Aorta (tissue), 5 donors: ENCODE measurements at regions not wholly inside any gene's neighbourhood (a gene's known extent, or its start where the extent isn't known, plus 50 kb on each side); places are given as distances from the start of the nearest gene placed in this dataset.

Source experiments
- ATAC-seq: fragments of 200-7000 bp; cut with Tn5 transposase; one replicate; pipeline ENCODE4 v1.9.1; 2022; ENCODE audit warnings: moderate library complexity; ENCODE audit not compliant: low FRiP score
- DNase-seq, 2 donors: peaks; one replicate each; pipeline ENCODE4 v3.0.0-alpha.2; 2020
- H3K27ac ChIP-seq, 2 donors: one replicate each; pipeline ENCODE4 v1.5.1; 2013; ENCODE audit warnings: low read length in 2 of 2, mild to moderate bottlenecking in 2 of 2, moderate library complexity in 2 of 2, control low read depth in 1 of 2, inconsistent platforms in 1 of 2, low read depth in 1 of 2
- H3K27me3 ChIP-seq, 2 donors: one replicate each; pipeline ENCODE4 v1.6.1; 2013; ENCODE audit warnings: control low read depth in 1 of 2, low read length in 1 of 2, mild to moderate bottlenecking in 1 of 2, moderate library complexity in 1 of 2; ENCODE audit not compliant: insufficient read depth in 2 of 2, control insufficient read depth in 1 of 2
- H3K36me3 ChIP-seq, 2 donors: one replicate each; pipeline ENCODE4 v1.6.1; 2013; ENCODE audit warnings: control low read depth in 1 of 2, low read length in 1 of 2, mild to moderate bottlenecking in 1 of 2; ENCODE audit not compliant: insufficient read depth in 2 of 2, control insufficient read depth in 1 of 2
- H3K4me1 ChIP-seq, 2 donors: one replicate each; pipeline ENCODE4 v1.6.1; 2013; ENCODE audit warnings: low read length in 2 of 2, control low read depth in 1 of 2, mild to moderate bottlenecking in 1 of 2, moderate library complexity in 1 of 2; ENCODE audit not compliant: insufficient read depth in 2 of 2, control insufficient read depth in 1 of 2
- H3K4me3 ChIP-seq, 2 donors: one replicate each; pipeline ENCODE4 v1.5.1; 2013; ENCODE audit warnings: low read length in 2 of 2, control low read depth in 1 of 2, mild to moderate bottlenecking in 1 of 2
- H3K9me3 ChIP-seq: one replicate; pipeline ENCODE4 v1.6.1; 2013; ENCODE audit warnings: mild to moderate bottlenecking, low read length; ENCODE audit not compliant: control insufficient read depth
- WGBS, 2 donors: extraction: QIAGEN DNeasy Blood & Tissue Kit; methylation state at CpG; one replicate each; pipeline ENCODE4 v1.1.7; 2013; 5-methylcytosine and 5-hydroxymethylcytosine counted together
- intact Hi-C, 2 donors: fragments of 100-400 bp; cut with DNase I; formaldehyde crosslinking; loops; one replicate each; pipeline versions ENCODE4 v1.14.2 to v1.15.0; 2022
- donor health status: healthy with polysubstance abuse.
- donor health status: Bipolar disorder and iron deficiency.
- donor health status: DM: no; HTN: no; CAD: no.
- donor health status: DM: no; HTN: no; CAD: no.
- donor health status: DM: yes; HTN: yes; CAD: no.

DNA sequence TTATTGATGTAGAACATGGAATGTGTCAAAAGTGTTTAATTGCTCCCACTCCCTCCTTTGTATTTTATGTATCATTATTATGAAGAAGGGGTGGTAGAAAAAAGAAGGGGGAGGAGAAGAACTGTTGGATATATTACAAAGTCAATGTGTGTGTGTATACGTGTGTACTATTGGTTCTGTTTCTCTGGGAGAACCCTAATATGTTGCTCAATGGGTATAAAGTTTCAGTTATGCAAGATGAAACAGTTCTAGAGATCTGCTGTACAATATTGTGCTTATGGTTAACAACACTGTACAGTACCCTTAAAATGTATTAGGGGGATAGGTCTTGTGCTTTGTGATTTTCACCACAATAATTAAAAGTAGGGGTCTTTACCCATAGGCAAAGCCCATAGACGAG is 58.1 kb upstream of the ZC3H15 start:
- Histone ChIP-seq H3K4me3 (no peak overlapping the region), H3K4me1 (no peaks in the 10 kb centered on the region), H3K27ac (no peak overlapping the region), H3K36me3 (no peaks in the 10 kb centered on the region), H3K27me3 (no peaks in the 10 kb centered on the region), H3K9me3 (no peaks in the 10 kb centered on the region)
- intact Hi-C loops, result no loop called here
- WGBS, 2 donors, result 90 to 95% methylated on average over 2 of the region's 2 CpGs
- ATAC-seq, result no peak
- no peak for DNase-seq

- ATAC-seq, result no peak
- H3K27me3 ChIP-seq, result no peaks in the 10 kb centered on the region
- H3K36me3 ChIP-seq, result no peaks in the 10 kb centered on the region
- no peak overlapping the region for H3K4me3 ChIP-seq
- no peak overlapping the region for H3K27ac ChIP-seq
- H3K4me1 ChIP-seq, result no peaks in the 10 kb centered on the region
- DNase-seq, result no peak
- intact Hi-C loops, result no loop called here
- no peaks in the 10 kb centered on the region for H3K9me3 ChIP-seq
Observed at GRCh38 chr2:186429104-186429503, 57.0 kb upstream of the ZC3H15 start.

DNA sequence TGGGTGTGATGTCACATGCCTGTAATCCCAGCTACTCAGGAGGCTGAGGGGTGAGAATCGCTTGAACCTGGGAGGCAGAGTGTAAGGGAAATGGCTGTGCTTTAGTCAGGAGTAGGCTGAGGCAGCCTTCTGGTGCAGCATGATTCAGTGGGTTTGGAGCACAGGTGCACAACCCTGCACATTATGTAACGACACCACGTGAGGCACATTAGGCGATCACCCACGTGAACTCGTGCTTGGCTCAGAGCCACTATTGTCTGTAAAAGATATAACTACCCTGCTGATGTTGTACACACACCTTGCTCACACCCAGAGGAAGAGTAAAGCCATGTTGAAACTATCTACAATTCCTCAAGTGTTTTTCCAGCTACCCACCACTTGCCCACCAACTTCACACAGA is 54.8 kb upstream of the ZC3H15 start:
- ATAC-seq (no peak), DNase-seq (no peak)
- no peaks in the 10 kb centered on the region for H3K4me1 ChIP-seq
- WGBS, 2 donors, result 91% methylated on average over 6 of the region's 6 CpGs
- H3K36me3 ChIP-seq, result no peaks in the 10 kb centered on the region
- no peak overlapping the region for H3K27ac ChIP-seq
- peaks cover 1% of the 10 kb centered on the region for H3K9me3 ChIP-seq
- H3K4me3 ChIP-seq, result no peak overlapping the region
- no peaks in the 10 kb centered on the region for H3K27me3 ChIP-seq
- intact Hi-C loops, result no loop called here

- Histone ChIP-seq H3K27me3 (no peaks in the 10 kb centered on the region), H3K4me3 (no peak overlapping the region), H3K4me1 (no peaks in the 10 kb centered on the region), H3K27ac (no peak overlapping the region), H3K9me3 (peaks cover 1% of the 10 kb centered on the region), H3K36me3 (no peaks in the 10 kb centered on the region)
- intact Hi-C loops, result no loop called here
- DNase-seq, result no peak
- 93% methylated on average over 6 of the region's 6 CpGs for WGBS, 2 donors
- no peak for ATAC-seq
Observed at GRCh38 chr2:186433040-186433439, 53.0 kb upstream of the ZC3H15 start.

DNA sequence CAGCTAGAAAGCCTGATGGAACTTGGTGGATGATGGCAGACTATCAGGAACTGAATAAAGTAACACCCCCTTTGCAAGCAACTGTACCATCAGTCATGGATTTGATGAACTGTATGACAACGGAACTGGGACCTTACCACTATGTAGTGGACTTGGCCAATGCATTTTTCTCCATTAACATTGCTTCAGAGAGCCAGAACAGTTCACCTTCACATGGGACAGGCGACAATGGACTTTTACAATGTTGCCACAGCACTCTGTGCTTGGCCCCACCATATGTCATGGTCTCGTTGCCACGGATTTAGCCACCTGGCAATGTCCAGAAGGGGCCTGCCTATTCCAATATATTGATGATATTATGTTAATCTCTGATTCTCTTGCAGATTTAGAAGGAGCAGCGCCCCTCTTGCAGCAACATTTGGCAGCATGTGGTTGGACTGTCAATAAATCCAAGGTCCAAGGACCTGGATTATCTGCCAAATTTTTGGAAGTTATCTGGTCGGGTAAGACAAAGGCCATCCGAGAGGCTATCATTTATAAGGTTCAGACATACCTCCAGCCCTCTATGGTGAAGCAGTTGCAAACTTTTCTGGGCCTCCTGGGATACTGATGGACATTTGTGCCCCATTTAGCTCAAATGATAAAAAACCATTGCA is 52.2 kb upstream of the ZC3H15 start:
- ATAC-seq, result no peak
- Histone ChIP-seq H3K4me3 (no peak overlapping the region), H3K36me3 (no peaks in the 10 kb centered on the region), H3K27me3 (no peaks in the 10 kb centered on the region), H3K4me1 (no peaks in the 10 kb centered on the region), H3K9me3 (peaks cover 1% of the 10 kb centered on the region), H3K27ac (no peak overlapping the region)
- 94 to 95% methylated on average over 7 of the region's 7 CpGs for WGBS, 2 donors
- DNase-seq, result no peak
- intact Hi-C loops, result no loop called here
